ENCODE measurements at regions not wholly inside any gene's neighbourhood (a gene's known extent, or its start where the extent isn't known, plus 50 kb on each side); places are given as distances from the start of the nearest gene placed in this dataset.

DNA sequence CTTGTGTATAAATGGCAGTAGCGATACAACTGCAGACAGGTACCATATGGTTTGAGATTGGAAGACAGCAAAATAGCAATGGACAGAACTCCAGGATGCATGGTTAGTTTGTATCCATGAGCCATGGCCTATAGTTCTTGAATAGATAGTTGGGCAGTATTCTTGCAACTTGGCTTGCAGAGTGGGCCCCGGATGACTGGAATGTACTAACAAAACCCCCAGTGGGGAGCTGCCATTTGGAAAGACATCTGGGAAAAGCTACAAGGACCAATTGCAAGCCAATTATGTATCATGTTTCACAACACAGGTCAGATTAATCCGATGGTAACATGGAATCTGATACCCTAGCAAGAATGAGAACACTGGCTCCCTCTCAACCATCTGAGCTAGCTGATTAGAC, 279.6 kb downstream of the RERGL start:
- DNase-seq (ENCODE audit: insufficient read length, low spot score) (no peak), FAIRE-seq (no peak)

DNA sequence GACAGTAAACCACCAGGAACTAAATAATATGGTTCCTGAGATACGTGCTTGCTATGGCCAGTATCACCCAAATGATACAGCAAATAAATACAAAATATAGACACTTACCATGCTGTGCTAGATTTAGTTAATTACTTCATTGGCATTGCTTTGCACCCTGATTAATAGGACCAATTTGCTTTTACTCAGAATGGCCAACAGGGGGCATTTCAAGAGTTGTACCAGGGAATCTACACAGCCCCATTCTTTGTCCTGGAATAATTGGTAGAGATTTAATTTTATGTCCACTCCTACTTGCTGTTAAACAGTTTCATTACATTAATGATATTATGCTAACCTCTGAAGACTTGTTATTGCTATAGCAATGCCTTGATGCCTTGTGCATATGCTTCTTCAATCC, 280.8 kb downstream of the RERGL start:
- DNase-seq (ENCODE audit: insufficient read length, low spot score) (no peak), FAIRE-seq (no peak)

DNA sequence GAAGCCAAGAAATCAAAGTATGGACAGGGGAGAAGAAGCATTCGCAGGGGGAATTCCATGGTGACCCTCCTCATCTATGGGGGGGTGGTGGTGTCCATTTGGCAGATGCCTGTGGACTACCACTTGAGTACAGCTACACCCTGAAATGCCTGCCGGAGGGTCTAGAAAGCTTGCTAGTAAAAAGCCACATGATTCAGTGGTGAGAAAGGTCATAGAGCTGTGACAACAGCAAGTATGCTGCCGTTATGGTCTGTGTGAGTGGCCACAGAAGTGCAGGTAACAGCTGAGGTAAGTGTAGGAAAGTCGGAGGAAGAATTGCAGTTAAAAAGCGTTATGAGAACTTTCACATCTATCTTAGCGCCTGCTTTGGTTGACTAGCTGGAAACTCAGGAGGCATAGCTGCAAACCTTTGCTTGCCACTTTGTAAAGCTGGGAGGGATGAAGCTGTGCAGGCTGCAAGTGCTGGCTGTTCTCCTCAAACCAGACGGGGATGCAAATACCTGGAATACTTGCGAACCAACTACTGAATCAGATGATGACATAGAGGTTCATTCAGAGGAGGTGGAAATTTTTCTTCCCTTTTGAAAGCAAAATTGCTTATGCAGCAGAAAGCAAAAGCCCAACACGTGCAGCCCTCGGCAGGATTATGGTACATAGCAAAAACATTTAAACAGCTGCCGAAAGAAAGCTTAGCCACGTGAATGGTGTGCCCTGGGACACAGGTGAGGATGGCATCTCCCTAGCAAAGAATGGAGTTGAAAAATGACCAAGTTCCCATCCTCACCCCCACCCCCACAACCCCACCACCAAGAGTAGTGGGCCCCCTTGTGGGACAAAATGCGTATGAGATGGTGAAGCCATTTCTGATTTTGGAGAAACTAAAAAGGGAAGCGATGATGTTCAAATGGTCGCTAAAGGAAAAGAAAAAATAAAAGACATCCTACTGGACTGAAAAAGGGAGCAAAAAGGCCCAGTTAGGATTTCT, 287.0 kb downstream of the RERGL start:
- FAIRE-seq (no peak), DNase-seq (ENCODE audit: insufficient read length, low spot score) (no peak)

DNA sequence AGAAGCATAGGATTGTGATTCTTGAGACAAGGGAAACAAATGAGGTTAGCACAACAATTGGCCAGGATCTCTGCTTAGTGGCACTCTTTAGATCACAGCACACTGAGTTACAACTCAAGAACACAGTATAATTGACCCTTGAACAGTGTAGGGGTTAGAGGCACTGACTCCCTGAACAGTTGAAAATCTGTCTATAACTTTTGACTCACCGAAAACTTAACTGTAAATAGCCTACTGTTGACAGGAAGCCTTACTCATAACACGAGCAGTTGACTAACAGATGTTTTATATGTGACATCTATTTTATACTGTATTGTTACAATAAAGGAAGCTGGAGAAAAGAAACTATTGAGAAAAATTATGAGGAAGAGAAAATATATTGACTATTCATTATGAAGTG, 296.1 kb downstream of the RERGL start:
- no peak for DNase-seq (ENCODE audit: insufficient read length, low spot score)

DNA sequence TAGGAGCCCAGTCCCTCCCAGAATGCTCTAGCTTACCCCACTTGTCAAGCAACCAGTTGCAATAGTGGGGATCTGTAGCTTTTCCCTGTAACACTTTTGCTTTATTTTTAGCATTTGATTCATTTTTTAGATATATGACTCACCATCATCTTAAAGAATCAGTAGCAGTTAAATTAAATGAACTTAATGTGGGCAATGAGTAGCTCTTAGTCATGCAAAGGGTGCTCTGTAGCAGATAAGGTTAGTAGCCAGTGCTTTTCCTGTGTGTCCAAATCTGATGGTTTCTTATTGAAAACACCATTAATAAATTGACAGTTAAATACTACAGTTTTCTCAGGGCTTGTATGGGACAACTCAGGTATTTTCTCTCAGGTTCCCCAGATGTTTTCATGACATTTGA, 311.8 kb downstream of the RERGL start:
- FAIRE-seq, result no peak
- no peak for DNase-seq (ENCODE audit: insufficient read length, low spot score)

More for the DNA sequence above, 296.1 kb downstream of the RERGL start:
- FAIRE-seq, result no peak

DNA sequence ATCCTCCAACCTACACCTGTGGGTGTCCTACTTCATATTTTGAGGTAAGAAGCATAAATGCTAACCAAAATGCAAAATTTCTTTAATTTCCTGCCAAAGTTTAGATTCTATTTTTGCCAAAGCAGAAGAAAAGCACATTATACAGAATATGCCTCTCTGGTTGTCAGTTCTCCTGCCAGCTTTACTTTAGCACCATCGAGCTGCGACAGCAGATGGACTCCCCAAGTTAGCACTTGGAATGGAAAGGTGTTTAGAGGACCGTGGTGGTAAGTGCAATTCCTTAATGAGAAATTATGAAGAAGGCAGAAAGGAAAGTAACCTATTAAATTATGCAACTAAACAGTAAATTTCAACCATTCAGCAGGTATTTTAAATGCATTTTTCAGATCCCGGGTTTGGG, 326.6 kb downstream of the RERGL start:
- DNase-seq (ENCODE audit: insufficient read length, low spot score) (no peak), FAIRE-seq (no peak)

DNA sequence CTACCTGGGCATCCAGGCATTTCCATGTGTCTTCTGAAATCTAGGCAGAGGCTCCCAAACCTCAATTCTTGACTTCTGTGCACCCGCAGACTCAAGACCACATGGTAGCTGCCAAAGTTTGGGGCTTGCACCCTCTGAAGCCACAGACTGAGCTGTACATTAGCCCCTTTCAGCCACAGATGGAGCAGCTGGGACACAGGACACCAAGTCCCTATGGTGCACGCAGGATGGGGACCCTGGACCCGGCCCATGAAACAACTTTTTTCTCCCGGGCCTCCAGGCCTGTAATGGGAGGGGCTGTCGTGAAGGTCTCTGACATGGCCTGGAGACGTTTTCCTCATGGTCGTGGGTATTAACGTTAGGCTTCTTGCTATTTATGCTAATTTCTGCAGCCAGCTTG, 330.0 kb downstream of the RERGL start:
- no peak for DNase-seq (ENCODE audit: insufficient read length, low spot score)
- FAIRE-seq, result no peak
